ENCODE measurements at regions not wholly inside any gene's neighbourhood (a gene's known extent, or its start where the extent isn't known, plus 50 kb on each side); places are given as distances from the start of the nearest gene placed in this dataset.

GRCh38 chr6:55632953-55633352 is 54.0 kb upstream of the HMGCLL1 start:
- Histone ChIP-seq H3K27ac (ENCODE audit: low read depth, low read length, poor library complexity, severe bottlenecking) (no peak overlapping the region), H3K27me3 (replicated peaks; ENCODE audit: insufficient read depth, low read depth, low read length, poor library complexity) (no peaks in the 10 kb centered on the region), H3K36me3 (ENCODE audit: insufficient read depth, low read length, poor library complexity, severe bottlenecking) (no peaks in the 10 kb centered on the region), H3K4me1 (ENCODE audit: insufficient read depth, low read length, poor library complexity, severe bottlenecking) (peaks cover 13% of the 10 kb centered on the region), H3K9me3 (ENCODE audit: low read depth, low read length, poor library complexity, severe bottlenecking) (no peaks in the 10 kb centered on the region), H3K4me3 (ENCODE audit: low read depth, low read length, poor library complexity, severe bottlenecking) (no peak overlapping the region)
- no peak for DNase-seq (ENCODE audit: low spot score)
- CTCF ChIA-PET, result no interaction called here
- TF ChIP-seq EZH2 (IDR thresholded peaks at IDR 0.05; ENCODE audit: borderline replicate concordance, low read depth, low read length, poor library complexity, severe bottlenecking) (no peak), CTCF (conservative IDR thresholded peaks at IDR 0.05; ENCODE audit: low read depth, low read length) (no peak)
- no TSS peak for BruUV-seq (replicated peaks)
- POLR2A ChIA-PET (ENCODE audit: low non-redundant PET), result no interaction called here
- intact Hi-C loops (cut with micrococcal nuclease; ENCODE audit: unreplicated experiment), result no loop called here
